GM23338 (cell line): ENCODE measurements at regions not wholly inside any gene's neighbourhood (a gene's known extent, or its start where the extent isn't known, plus 50 kb on each side); places are given as distances from the start of the nearest gene placed in this dataset.

Experiments used
- ATAC-seq: fragments of 200-7000 bp; cut with Tn5 transposase; 3 replicates; pipeline ENCODE4 v1.9.1; 2020
- DNase-seq: peaks from one replicate; pipeline ENCODE4 v3.0.0-alpha.2; 2015; ENCODE audit warnings: low spot score
- H2AFZ ChIP-seq: fragments of 200-600 bp; sonication (generic); 2 replicates; pipeline ENCODE4 v1.8.0; 2016; ENCODE audit warnings: antibody characterized with exemption, mild to moderate bottlenecking, moderate library complexity
- H3F3A ChIP-seq: fragments of 200-600 bp; sonication (generic); replicated peaks from 2 replicates; pipeline ENCODE4 v1.8.0; 2017; ENCODE audit warnings: antibody characterized with exemption, mixed run types, low read depth
- H3K27ac ChIP-seq: fragments of 200-600 bp; sonication (generic); 2 replicates; pipeline ENCODE4 v1.6.1; 2016; ENCODE audit warnings: low read depth
- H3K27me3 ChIP-seq: fragments of 200-600 bp; sonication (generic); 2 replicates; pipeline ENCODE4 v1.8.0; 2016; ENCODE audit warnings: mild to moderate bottlenecking, mixed run types, moderate library complexity; ENCODE audit not compliant: insufficient read depth
- H3K36me3 ChIP-seq: fragments of 200-600 bp; sonication (generic); 2 replicates; pipeline ENCODE4 v1.8.0; 2016; ENCODE audit warnings: mild to moderate bottlenecking; ENCODE audit not compliant: insufficient read depth
- H3K4me1 ChIP-seq: fragments of 200-600 bp; sonication (generic); 2 replicates; pipeline ENCODE4 v1.8.0; 2016; ENCODE audit warnings: mild to moderate bottlenecking, moderate library complexity; ENCODE audit not compliant: insufficient read depth
- H3K4me2 ChIP-seq: fragments of 200-600 bp; sonication (generic); 2 replicates; pipeline ENCODE4 v1.7.1; 2017; ENCODE audit warnings: mixed run types
- H3K4me3 ChIP-seq: fragments of 200-600 bp; sonication (generic); 2 replicates; pipeline ENCODE4 v1.6.1; 2016; ENCODE audit warnings: mixed run types
- H3K79me2 ChIP-seq: fragments of 200-600 bp; sonication (generic); replicated peaks from 2 replicates; pipeline ENCODE4 v1.8.0; 2017; ENCODE audit warnings: mild to moderate bottlenecking; ENCODE audit not compliant: insufficient read depth
- H3K9me2 ChIP-seq: fragments of 200-600 bp; sonication (generic); 2 replicates; pipeline ENCODE4 v1.8.0; 2017; ENCODE audit not compliant: insufficient read depth
- H4K20me1 ChIP-seq: fragments of 200-600 bp; sonication (generic); replicated peaks from 2 replicates; pipeline ENCODE4 v1.8.0; 2017; ENCODE audit warnings: mild to moderate bottlenecking; ENCODE audit not compliant: insufficient read depth
- H3K27ac Mint-ChIP-seq: 2 replicates; pipeline ENCODE4 v1.8.0; 2020; ENCODE audit warnings: inconsistent platforms, mild to moderate bottlenecking, moderate library complexity, mixed read lengths
- H3K27me3 Mint-ChIP-seq: 3 replicates; pipeline ENCODE4 v1.8.0; 2022; ENCODE audit warnings: low read depth, mild to moderate bottlenecking, moderate library complexity, mixed read lengths, inconsistent platforms; ENCODE audit not compliant: insufficient read depth, poor library complexity
- H3K36me3 Mint-ChIP-seq: 3 replicates; pipeline ENCODE4 v1.8.0; 2021; ENCODE audit warnings: low read depth, mild to moderate bottlenecking, inconsistent platforms, moderate library complexity, mixed read lengths
- H3K4me1 Mint-ChIP-seq: 3 replicates; pipeline ENCODE4 v1.8.0; 2020; ENCODE audit warnings: mild to moderate bottlenecking, inconsistent platforms, mixed read lengths
- H3K4me3 Mint-ChIP-seq: 3 replicates; pipeline ENCODE4 v1.8.0; 2021; ENCODE audit warnings: moderate library complexity, mild to moderate bottlenecking, inconsistent platforms, mixed read lengths
- H3K9me3 Mint-ChIP-seq: 3 replicates; pipeline ENCODE4 v1.8.0; 2020; ENCODE audit warnings: moderate library complexity, mild to moderate bottlenecking, inconsistent platforms, mixed read lengths
- CREB1 ChIP-seq: fragments of 250-450 bp; sonication (Bioruptor Pico); IDR thresholded peaks from 2 replicates; pipeline ENCODE4 v1.5.0; 2020; ENCODE audit warnings: low read depth, mild to moderate bottlenecking, moderate library complexity
- CTCF ChIP-seq, 2 experiments: fragments of 200-600 bp in 1 of 2; sonication (generic) in 1 of 2; conservative IDR thresholded peaks; 2 replicates each; pipeline versions ENCODE4 v1.5.1 to v1.6.1; 2016 to 2017; ENCODE audit warnings: antibody characterized with exemption in 2 of 2, low read depth in 2 of 2, mild to moderate bottlenecking in 2 of 2, moderate library complexity in 1 of 2
- ETS1 ChIP-seq: IDR thresholded peaks from 2 replicates; pipeline ENCODE4 v1.6.1; 2016; ENCODE audit warnings: antibody characterized with exemption
- EZH2 ChIP-seq: fragments of 200-600 bp; sonication (generic); IDR thresholded peaks from one replicate; pipeline ENCODE4 v1.8.0; 2017; ENCODE audit warnings: antibody characterized with exemption, mild to moderate bottlenecking, low read depth; ENCODE audit not compliant: unreplicated experiment
- EZH2phosphoT487 ChIP-seq: fragments of 200-600 bp; sonication (generic); IDR thresholded peaks from one replicate; pipeline ENCODE4 v1.8.1; 2018; ENCODE audit warnings: antibody characterized with exemption; ENCODE audit not compliant: unreplicated experiment
- JUNB ChIP-seq: IDR thresholded peaks from one replicate; pipeline ENCODE4 v1.6.1; 2016; ENCODE audit warnings: antibody characterized with exemption; ENCODE audit not compliant: unreplicated experiment
- NANOG ChIP-seq: IDR thresholded peaks from 2 replicates; pipeline ENCODE4 v1.6.1; 2016; ENCODE audit warnings: antibody characterized with exemption, borderline replicate concordance
- STAT1 ChIP-seq: IDR thresholded peaks from one replicate; pipeline ENCODE4 v1.6.1; 2016; ENCODE audit warnings: antibody characterized with exemption; ENCODE audit not compliant: unreplicated experiment
- ZNF331 ChIP-seq: fragments of 250-450 bp; sonication (Bioruptor Pico); IDR thresholded peaks from 2 replicates; pipeline ENCODE4 v1.5.0; 2020; ENCODE audit warnings: low read depth, mild to moderate bottlenecking, moderate library complexity
- ZNF462 ChIP-seq: fragments of 250-450 bp; sonication (Bioruptor Pico); IDR thresholded peaks from 2 replicates; pipeline ENCODE4 v1.5.0; 2020; ENCODE audit warnings: mild to moderate bottlenecking, moderate library complexity

GRCh38 chr10:9111976-9112375, 1057.5 kb downstream of the GATA3 start:
- no peaks in the 10 kb centered on the region for H3K9me3 Mint-ChIP-seq
- TF ChIP-seq CTCF (conservative IDR thresholded peaks at IDR 0.05; ENCODE audit: low read depth in 2 of 2) (no peak), ZNF462 (CRISPR knock-in tag) (no peak), ETS1 (no peak), JUNB (no peak), ZNF331 (CRISPR knock-in tag) (no peak), NANOG (no peak), EZH2phosphoT487 (no peak), CREB1 (no peak), STAT1 (no peak), EZH2 (no peak)
- H3K4me3 Mint-ChIP-seq = no peak overlapping the region
- no peak overlapping the region for H3K4me2 ChIP-seq
- no peaks in the 10 kb centered on the region for H3K4me1 Mint-ChIP-seq
- no peaks in the 10 kb centered on the region for H3K27me3 Mint-ChIP-seq
- H4K20me1 ChIP-seq = no peaks in the 10 kb centered on the region; the same call in 1 of the 2 replicates
- H3K4me1 ChIP-seq = no peaks in the 10 kb centered on the region
- DNase-seq = no peak
- H3K4me3 ChIP-seq = no peak overlapping the region
- H3K27me3 ChIP-seq = peaks cover 19% of the 10 kb centered on the region
- no peaks in the 10 kb centered on the region for H3K36me3 ChIP-seq
- no peak for ATAC-seq
- no peaks in the 10 kb centered on the region for H3K36me3 Mint-ChIP-seq
- H3K9me2 ChIP-seq = no peaks in the 10 kb centered on the region
- H3F3A ChIP-seq = no peaks in the 10 kb centered on the region
- no peak overlapping the region for H3K27ac Mint-ChIP-seq
- no peaks in the 10 kb centered on the region for H3K79me2 ChIP-seq
- no peak overlapping the region for H3K27ac ChIP-seq
- H2AFZ ChIP-seq = no peak overlapping the region
